ENCODE measurements at regions not wholly inside any gene's neighbourhood (a gene's known extent, or its start where the extent isn't known, plus 50 kb on each side); places are given as distances from the start of the nearest gene placed in this dataset.
"Not testable (repeated sequence)": the region's sequence is repeated elsewhere in the genome, so short reads cannot be mapped to it uniquely, and the experiment has no call there.

- Histone ChIP-seq H3K4me2 (ENCODE audit: low read length) (no peak overlapping the region), H3K79me2 (ENCODE audit: low read length) (0 out of 2 replicates have a peak, but pooled peaks cover 3% of the 10 kb centered on the region), H2AFZ (ENCODE audit: low read length) (no peak overlapping the region), H3K9me2 (replicated peaks; ENCODE audit: low read length) (no peaks in the 10 kb centered on the region), H3K9me3 (ENCODE audit: low read length) (no peaks in the 10 kb centered on the region), H3K4me3 (ENCODE audit: low read length) (no peak overlapping the region), H3K4me1 (ENCODE audit: insufficient read depth, low read length) (peaks cover 60% of the 10 kb centered on the region), H3K36me3 (ENCODE audit: low read depth, low read length) (no peaks in the 10 kb centered on the region), H3F3A (ENCODE audit: low read length, unreplicated experiment) (no peaks in the 10 kb centered on the region), H3K27ac (ENCODE audit: low read length) (0 out of 2 replicates have a peak overlapping the region, but pooled peaks have one; percentile 3), H3K27me3 (ENCODE audit: low read length) (no peaks in the 10 kb centered on the region), H4K20me1 (ENCODE audit: low read length) (no peaks in the 10 kb centered on the region), H3K9ac (ENCODE audit: low read length) (no peak overlapping the region)
- TF ChIP-seq CTCF (conservative IDR thresholded peaks at IDR 0.05; ENCODE audit: low read depth, low read length) (no peak), EZH2 (IDR thresholded peaks at IDR 0.05; ENCODE audit: low read length, unreplicated experiment) (no peak), EZH2phosphoT487 (IDR thresholded peaks at IDR 0.05; ENCODE audit: borderline replicate concordance, low read length) (no peak)
- CTCF ChIA-PET, result interaction anchor here (0.6 kb wide), 1 partner anchor 66 kb away, joined by 3 read pairs; no protein-coding TSS in a partner anchor
- POLR2A ChIA-PET (ENCODE audit: unreplicated experiment), result interaction anchor here (1.0 kb wide), 2 partner anchors 44 to 50 kb away, joined by 3 to 9 read pairs; no protein-coding TSS in a partner anchor
- peak; percentile 28; the same call in 1 of the 2 replicates for ATAC-seq
- BruUV-seq (replicated peaks), result no TSS peak
- no peak for DNase-seq
- intact Hi-C loops (cut with micrococcal nuclease), result loop anchor here (1.0 kb wide), 1 partner anchor 23 kb away; no protein-coding TSS in a partner anchor
Measured at GRCh38 chr1:94298861-94299260, 61.5 kb upstream of the ARHGAP29 start.

- POLR2A ChIA-PET (ENCODE audit: unreplicated experiment), result no interaction called here
- Histone ChIP-seq H3K9me3 (ENCODE audit: low read length) (no peaks in the 10 kb centered on the region), H3K27ac (ENCODE audit: low read length) (peak overlapping the region; percentile 78), H3K9ac (ENCODE audit: low read length) (peak overlapping the region; percentile 7; the same call in 1 of the 2 replicates), H3K4me3 (ENCODE audit: low read length) (no peak overlapping the region), H3K9me2 (replicated peaks; ENCODE audit: low read length) (no peaks in the 10 kb centered on the region), H3K36me3 (ENCODE audit: low read depth, low read length) (no peaks in the 10 kb centered on the region), H3K4me2 (ENCODE audit: low read length) (peak overlapping the region; percentile 32), H4K20me1 (ENCODE audit: low read length) (no peaks in the 10 kb centered on the region), H2AFZ (ENCODE audit: low read length) (no peak overlapping the region), H3K27me3 (ENCODE audit: low read length) (no peaks in the 10 kb centered on the region), H3F3A (ENCODE audit: low read length, unreplicated experiment) (no peaks in the 10 kb centered on the region), H3K79me2 (ENCODE audit: low read length) (no peaks in the 10 kb centered on the region), H3K4me1 (ENCODE audit: insufficient read depth, low read length) (peaks cover 44% of the 10 kb centered on the region)
- CTCF ChIA-PET, result no interaction called here
- ATAC-seq (peak; percentile 70), DNase-seq (peak; percentile 79)
- intact Hi-C loops (cut with micrococcal nuclease), result no loop called here
- no TSS peak for BruUV-seq (replicated peaks)
- no peak for TF ChIP-seq CTCF (conservative IDR thresholded peaks at IDR 0.05; ENCODE audit: low read depth, low read length)
- TF ChIP-seq EZH2phosphoT487 (IDR thresholded peaks at IDR 0.05; ENCODE audit: borderline replicate concordance, low read length), result no peak
- TF ChIP-seq EZH2 (IDR thresholded peaks at IDR 0.05; ENCODE audit: low read length, unreplicated experiment), result no peak
Measured at GRCh38 chr1:94296018-94296417, 58.6 kb upstream of the ARHGAP29 start.

- H3K9me2 ChIP-seq (replicated peaks; ENCODE audit: low read length); H3K36me3 ChIP-seq (ENCODE audit: low read depth, low read length); H3K4me2 ChIP-seq (ENCODE audit: low read length); H3K79me2 ChIP-seq (ENCODE audit: low read length); BruUV-seq (replicated peaks); CTCF ChIA-PET; H3F3A ChIP-seq (ENCODE audit: low read length, unreplicated experiment); ATAC-seq; DNase-seq; H3K9me3 ChIP-seq (ENCODE audit: low read length); H4K20me1 ChIP-seq (ENCODE audit: low read length); intact Hi-C loops (cut with micrococcal nuclease); H3K9ac ChIP-seq (ENCODE audit: low read length); H3K4me3 ChIP-seq (ENCODE audit: low read length); H3K27ac ChIP-seq (ENCODE audit: low read length); POLR2A ChIA-PET (ENCODE audit: unreplicated experiment); H2AFZ ChIP-seq (ENCODE audit: low read length); H3K27me3 ChIP-seq (ENCODE audit: low read length): not testable (repeated sequence)
- peaks cover 17% of the 10 kb centered on the region for H3K4me1 ChIP-seq (ENCODE audit: insufficient read depth, low read length)
Measured at GRCh38 chr1:94292978-94293377, 55.6 kb upstream of the ARHGAP29 start.

GRCh38 chr1:94289244-94289643 is 51.9 kb upstream of the ARHGAP29 start:
- H3K4me3 ChIP-seq (ENCODE audit: low read length); H3K79me2 ChIP-seq (ENCODE audit: low read length); H2AFZ ChIP-seq (ENCODE audit: low read length); H3K4me2 ChIP-seq (ENCODE audit: low read length); BruUV-seq (replicated peaks); H3K27ac ChIP-seq (ENCODE audit: low read length); H3K9me2 ChIP-seq (replicated peaks; ENCODE audit: low read length); DNase-seq; ATAC-seq; H3K9ac ChIP-seq (ENCODE audit: low read length); H3K9me3 ChIP-seq (ENCODE audit: low read length); H3K36me3 ChIP-seq (ENCODE audit: low read depth, low read length); CTCF ChIA-PET; H3F3A ChIP-seq (ENCODE audit: low read length, unreplicated experiment); H3K27me3 ChIP-seq (ENCODE audit: low read length); POLR2A ChIA-PET (ENCODE audit: unreplicated experiment); H4K20me1 ChIP-seq (ENCODE audit: low read length): not testable (repeated sequence)
- peaks cover 26% of the 10 kb centered on the region for H3K4me1 ChIP-seq (ENCODE audit: insufficient read depth, low read length)
- intact Hi-C loops (cut with micrococcal nuclease), result loop anchor here (5.0 kb wide), 1 partner anchor 33 kb away; no protein-coding TSS in a partner anchor
